Liver (tissue), 8 donors: ENCODE measurements at regions not wholly inside any gene's neighbourhood (a gene's known extent, or its start where the extent isn't known, plus 50 kb on each side); places are given as distances from the start of the nearest gene placed in this dataset.

Experiments used
- DNase-seq: peaks from one replicate; pipeline ENCODE4 v3.0.0-alpha.2; 2017; ENCODE audit warnings: low spot score
- H3K27ac ChIP-seq, 2 donors: one replicate each; pipeline ENCODE4 v1.7.0; 2013; ENCODE audit warnings: inconsistent platforms in 2 of 2, low read length in 2 of 2, control low read depth in 1 of 2, low read depth in 1 of 2, mild to moderate bottlenecking in 1 of 2
- H3K27me3 ChIP-seq, 4 donors: one replicate each; pipeline versions ENCODE4 v1.6.1 to v1.7.0; 2013; ENCODE audit warnings: low read length in 3 of 4, inconsistent platforms in 1 of 4, mild to moderate bottlenecking in 1 of 4, moderate library complexity in 1 of 4; ENCODE audit not compliant: control insufficient read depth in 4 of 4, insufficient read depth in 4 of 4
- H3K36me3 ChIP-seq, 4 donors: one replicate each; pipeline versions ENCODE4 v1.6.1 to v1.7.0; 2013; ENCODE audit warnings: low read length in 3 of 4, mild to moderate bottlenecking in 3 of 4, low read depth in 1 of 4, moderate library complexity in 1 of 4; ENCODE audit not compliant: control insufficient read depth in 4 of 4, insufficient read depth in 3 of 4
- H3K4me1 ChIP-seq, 4 donors: one replicate each; pipeline versions ENCODE4 v1.6.1 to v1.7.0; 2013; ENCODE audit warnings: low read length in 3 of 4, mild to moderate bottlenecking in 3 of 4, moderate library complexity in 1 of 4; ENCODE audit not compliant: control insufficient read depth in 4 of 4, insufficient read depth in 4 of 4
- H3K4me3 ChIP-seq, 3 donors: one replicate each; pipeline versions ENCODE4 v1.6.1 to v1.7.0; 2013; ENCODE audit warnings: low read length in 3 of 3, control low read depth in 1 of 3, low read depth in 1 of 3, mild to moderate bottlenecking in 1 of 3
- H3K9ac ChIP-seq, 2 donors: one replicate each; pipeline ENCODE4 v1.7.0; 2013; ENCODE audit warnings: low read length in 2 of 2, mild to moderate bottlenecking in 2 of 2, moderate library complexity in 2 of 2, control low read depth in 1 of 2, low read depth in 1 of 2
- H3K9me3 ChIP-seq, 4 donors: one replicate each; pipeline versions ENCODE4 v1.6.1 to v1.7.0; 2013; ENCODE audit warnings: low read length in 3 of 4; ENCODE audit not compliant: control insufficient read depth in 4 of 4
- FOXA1 ChIP-seq: IDR thresholded peaks from 2 replicates; pipeline ENCODE4 v1.6.1; 2016; ENCODE audit warnings: antibody characterized with exemption
- FOXA2 ChIP-seq: IDR thresholded peaks from 2 replicates; pipeline ENCODE4 v1.6.1; 2016; ENCODE audit warnings: antibody characterized with exemption
- HNF4A ChIP-seq, 2 donors: conservative IDR thresholded peaks; 2 replicates each; pipeline ENCODE4 v1.6.1; 2016; ENCODE audit warnings: antibody characterized with exemption in 2 of 2, mild to moderate bottlenecking in 2 of 2
- HNF4G ChIP-seq: IDR thresholded peaks from 2 replicates; pipeline ENCODE4 v1.6.1; 2016; ENCODE audit warnings: antibody characterized with exemption
- JUND ChIP-seq, 2 donors: IDR thresholded peaks; 2 replicates each; pipeline ENCODE4 v1.6.1; 2016; ENCODE audit warnings: antibody characterized with exemption in 2 of 2
- RAD21 ChIP-seq, 2 donors: IDR thresholded peaks; 2 replicates each; pipeline ENCODE4 v1.6.1; 2016; ENCODE audit warnings: antibody characterized with exemption in 2 of 2, mild to moderate bottlenecking in 2 of 2
- RXRA ChIP-seq, 2 donors: IDR thresholded peaks; 2 replicates each; pipeline ENCODE4 v1.6.1; 2017 to 2018; ENCODE audit warnings: antibody characterized with exemption in 2 of 2, mild to moderate bottlenecking in 1 of 2
- SP1 ChIP-seq: IDR thresholded peaks from 2 replicates; pipeline ENCODE4 v1.6.1; 2018; ENCODE audit warnings: antibody characterized with exemption, mild to moderate bottlenecking
- TAF1 ChIP-seq: conservative IDR thresholded peaks from 2 replicates; pipeline ENCODE4 v1.6.1; 2016; ENCODE audit warnings: antibody characterized with exemption, mild to moderate bottlenecking
- YY1 ChIP-seq: IDR thresholded peaks from 2 replicates; pipeline ENCODE4 v1.6.1; 2016; ENCODE audit warnings: antibody characterized with exemption, mild to moderate bottlenecking
- WGBS: extraction: QIAGEN DNeasy Blood & Tissue Kit; methylation state at CpG from one replicate; pipeline ENCODE4 v1.1.7; 2013; 5-methylcytosine and 5-hydroxymethylcytosine counted together
- TF ChIP-seq, protein P1 (sequence below): fragments of 150-350 bp; IDR thresholded peaks from 2 replicates; pipeline ENCODE4 v1.5.1; 2017; ENCODE audit warnings: improper control_type of control experiment, low read depth, low read length; ENCODE audit not compliant: missing input control
- TF ChIP-seq, protein P2 (sequence below): IDR thresholded peaks from 2 replicates; pipeline ENCODE4 v1.6.1; 2016; ENCODE audit warnings: antibody characterized with exemption
- TF ChIP-seq, protein P3 (sequence below): IDR thresholded peaks from 2 replicates; pipeline ENCODE4 v1.6.1; 2016; ENCODE audit warnings: antibody characterized with exemption
- TF ChIP-seq, protein P4 (sequence below): IDR thresholded peaks from 2 replicates; pipeline ENCODE4 v1.6.1; 2016; ENCODE audit warnings: antibody characterized with exemption
- TF ChIP-seq, protein P5 (sequence below): IDR thresholded peaks from 2 replicates; pipeline ENCODE4 v1.6.1; 2016; ENCODE audit warnings: antibody characterized with exemption, mild to moderate bottlenecking
- donor health status: healthy.
- donor health status: healthy.
- donor health status: healthy.
- donor health status: healthy.
- donor health status: healthy.

DNA sequence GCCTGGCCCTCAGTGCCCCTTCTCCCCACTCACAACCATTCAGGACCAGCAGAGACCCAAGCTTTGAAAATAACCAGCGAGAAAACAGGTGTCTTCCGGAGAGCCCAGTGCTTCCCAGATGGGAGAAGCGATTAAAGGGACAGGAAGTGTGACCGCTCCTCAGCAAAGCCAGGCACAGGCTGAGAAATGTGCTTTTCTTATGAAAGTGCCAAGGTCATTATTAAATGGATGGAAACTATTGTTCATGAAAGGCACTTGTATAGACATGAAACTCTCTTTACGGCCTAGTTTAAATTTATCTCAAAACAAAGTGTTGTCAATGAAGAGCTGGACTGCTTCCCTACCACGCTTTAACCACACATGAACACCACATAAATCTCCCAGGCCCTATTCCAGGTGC, 210.4 kb downstream of the SPTSSA start:
- H3K27ac ChIP-seq = no peak overlapping the region

DNA sequence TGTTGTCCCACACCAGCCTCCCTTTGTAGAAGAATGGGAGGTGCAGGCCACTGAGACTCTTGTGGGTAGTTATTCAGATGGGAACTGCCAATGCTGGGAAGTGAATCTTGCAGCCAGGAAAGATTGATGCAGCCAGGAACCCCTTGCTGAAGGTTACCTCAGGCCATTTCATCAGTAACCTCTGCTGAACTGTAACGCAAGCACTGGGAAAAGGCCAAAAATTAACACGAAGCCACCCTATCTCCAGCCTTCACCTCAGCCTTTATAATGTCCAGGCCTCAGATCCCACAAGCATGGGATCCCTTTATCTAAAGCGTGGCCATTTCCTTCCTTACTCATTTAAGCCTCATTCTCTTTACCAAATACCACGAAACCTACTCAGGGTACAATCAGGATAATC, 211.1 kb downstream of the SPTSSA start:
- Histone ChIP-seq H3K36me3 (no peaks in the 10 kb centered on the region), H3K9ac (no peak overlapping the region), H3K27ac (no peak overlapping the region), H3K4me3 (no peak overlapping the region), H3K27me3 (no peaks in the 10 kb centered on the region), H3K4me1 (peaks cover 0 to 3% (median under 1%) of the 10 kb centered on the region in 4 donors), H3K9me3 (no peaks in the 10 kb centered on the region)
- no peak for TF ChIP-seq TAF1
- TF ChIP-seq RXRA (IDR thresholded peaks at IDR 0.05) = peak; percentile 75 to 79
- TF ChIP-seq JUND (IDR thresholded peaks at IDR 0.05) = peak in 1 of 2 donors; percentile 33
- 59% methylated on average over 4 of the region's 4 CpGs for WGBS
- DNase-seq = no peak

More for the DNA sequence above, 210.4 kb downstream of the SPTSSA start:
- Histone ChIP-seq H3K4me1 (peaks cover 0 to 3% (median under 1%) of the 10 kb centered on the region in 4 donors), H3K27me3 (no peaks in the 10 kb centered on the region), H3K9ac (no peak overlapping the region), H3K4me3 (no peak overlapping the region), H3K9me3 (no peaks in the 10 kb centered on the region), H3K36me3 (no peaks in the 10 kb centered on the region)
- TF ChIP-seq HNF4G (no peak), FOXA2 (no peak), SP1 (no peak), FOXA1 (no peak), JUND (IDR thresholded peaks at IDR 0.05) (no peak), HNF4A (conservative IDR thresholded peaks at IDR 0.05) (no peak), TAF1 (no peak), RXRA (IDR thresholded peaks at IDR 0.05) (no peak), RAD21 (IDR thresholded peaks at IDR 0.05) (no peak), YY1 (no peak)
- TF ChIP-seq, protein P1, sequence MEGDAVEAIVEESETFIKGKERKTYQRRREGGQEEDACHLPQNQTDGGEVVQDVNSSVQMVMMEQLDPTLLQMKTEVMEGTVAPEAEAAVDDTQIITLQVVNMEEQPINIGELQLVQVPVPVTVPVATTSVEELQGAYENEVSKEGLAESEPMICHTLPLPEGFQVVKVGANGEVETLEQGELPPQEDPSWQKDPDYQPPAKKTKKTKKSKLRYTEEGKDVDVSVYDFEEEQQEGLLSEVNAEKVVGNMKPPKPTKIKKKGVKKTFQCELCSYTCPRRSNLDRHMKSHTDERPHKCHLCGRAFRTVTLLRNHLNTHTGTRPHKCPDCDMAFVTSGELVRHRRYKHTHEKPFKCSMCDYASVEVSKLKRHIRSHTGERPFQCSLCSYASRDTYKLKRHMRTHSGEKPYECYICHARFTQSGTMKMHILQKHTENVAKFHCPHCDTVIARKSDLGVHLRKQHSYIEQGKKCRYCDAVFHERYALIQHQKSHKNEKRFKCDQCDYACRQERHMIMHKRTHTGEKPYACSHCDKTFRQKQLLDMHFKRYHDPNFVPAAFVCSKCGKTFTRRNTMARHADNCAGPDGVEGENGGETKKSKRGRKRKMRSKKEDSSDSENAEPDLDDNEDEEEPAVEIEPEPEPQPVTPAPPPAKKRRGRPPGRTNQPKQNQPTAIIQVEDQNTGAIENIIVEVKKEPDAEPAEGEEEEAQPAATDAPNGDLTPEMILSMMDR = no peak
- TF ChIP-seq, protein P2, sequence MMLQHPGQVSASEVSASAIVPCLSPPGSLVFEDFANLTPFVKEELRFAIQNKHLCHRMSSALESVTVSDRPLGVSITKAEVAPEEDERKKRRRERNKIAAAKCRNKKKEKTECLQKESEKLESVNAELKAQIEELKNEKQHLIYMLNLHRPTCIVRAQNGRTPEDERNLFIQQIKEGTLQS = no peak
- TF ChIP-seq, protein P3, sequence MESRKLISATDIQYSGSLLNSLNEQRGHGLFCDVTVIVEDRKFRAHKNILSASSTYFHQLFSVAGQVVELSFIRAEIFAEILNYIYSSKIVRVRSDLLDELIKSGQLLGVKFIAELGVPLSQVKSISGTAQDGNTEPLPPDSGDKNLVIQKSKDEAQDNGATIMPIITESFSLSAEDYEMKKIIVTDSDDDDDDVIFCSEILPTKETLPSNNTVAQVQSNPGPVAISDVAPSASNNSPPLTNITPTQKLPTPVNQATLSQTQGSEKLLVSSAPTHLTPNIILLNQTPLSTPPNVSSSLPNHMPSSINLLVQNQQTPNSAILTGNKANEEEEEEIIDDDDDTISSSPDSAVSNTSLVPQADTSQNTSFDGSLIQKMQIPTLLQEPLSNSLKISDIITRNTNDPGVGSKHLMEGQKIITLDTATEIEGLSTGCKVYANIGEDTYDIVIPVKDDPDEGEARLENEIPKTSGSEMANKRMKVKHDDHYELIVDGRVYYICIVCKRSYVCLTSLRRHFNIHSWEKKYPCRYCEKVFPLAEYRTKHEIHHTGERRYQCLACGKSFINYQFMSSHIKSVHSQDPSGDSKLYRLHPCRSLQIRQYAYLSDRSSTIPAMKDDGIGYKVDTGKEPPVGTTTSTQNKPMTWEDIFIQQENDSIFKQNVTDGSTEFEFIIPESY = no peak
- TF ChIP-seq, protein P4, sequence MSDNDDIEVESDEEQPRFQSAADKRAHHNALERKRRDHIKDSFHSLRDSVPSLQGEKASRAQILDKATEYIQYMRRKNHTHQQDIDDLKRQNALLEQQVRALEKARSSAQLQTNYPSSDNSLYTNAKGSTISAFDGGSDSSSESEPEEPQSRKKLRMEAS = no peak
- TF ChIP-seq, protein P5, sequence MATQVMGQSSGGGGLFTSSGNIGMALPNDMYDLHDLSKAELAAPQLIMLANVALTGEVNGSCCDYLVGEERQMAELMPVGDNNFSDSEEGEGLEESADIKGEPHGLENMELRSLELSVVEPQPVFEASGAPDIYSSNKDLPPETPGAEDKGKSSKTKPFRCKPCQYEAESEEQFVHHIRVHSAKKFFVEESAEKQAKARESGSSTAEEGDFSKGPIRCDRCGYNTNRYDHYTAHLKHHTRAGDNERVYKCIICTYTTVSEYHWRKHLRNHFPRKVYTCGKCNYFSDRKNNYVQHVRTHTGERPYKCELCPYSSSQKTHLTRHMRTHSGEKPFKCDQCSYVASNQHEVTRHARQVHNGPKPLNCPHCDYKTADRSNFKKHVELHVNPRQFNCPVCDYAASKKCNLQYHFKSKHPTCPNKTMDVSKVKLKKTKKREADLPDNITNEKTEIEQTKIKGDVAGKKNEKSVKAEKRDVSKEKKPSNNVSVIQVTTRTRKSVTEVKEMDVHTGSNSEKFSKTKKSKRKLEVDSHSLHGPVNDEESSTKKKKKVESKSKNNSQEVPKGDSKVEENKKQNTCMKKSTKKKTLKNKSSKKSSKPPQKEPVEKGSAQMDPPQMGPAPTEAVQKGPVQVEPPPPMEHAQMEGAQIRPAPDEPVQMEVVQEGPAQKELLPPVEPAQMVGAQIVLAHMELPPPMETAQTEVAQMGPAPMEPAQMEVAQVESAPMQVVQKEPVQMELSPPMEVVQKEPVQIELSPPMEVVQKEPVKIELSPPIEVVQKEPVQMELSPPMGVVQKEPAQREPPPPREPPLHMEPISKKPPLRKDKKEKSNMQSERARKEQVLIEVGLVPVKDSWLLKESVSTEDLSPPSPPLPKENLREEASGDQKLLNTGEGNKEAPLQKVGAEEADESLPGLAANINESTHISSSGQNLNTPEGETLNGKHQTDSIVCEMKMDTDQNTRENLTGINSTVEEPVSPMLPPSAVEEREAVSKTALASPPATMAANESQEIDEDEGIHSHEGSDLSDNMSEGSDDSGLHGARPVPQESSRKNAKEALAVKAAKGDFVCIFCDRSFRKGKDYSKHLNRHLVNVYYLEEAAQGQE = no peak
- 81% methylated on average over 6 of the region's 6 CpGs for WGBS
- DNase-seq = no peak
